ENCODE measurements at regions not wholly inside any gene's neighbourhood (a gene's known extent, or its start where the extent isn't known, plus 50 kb on each side); places are given as distances from the start of the nearest gene placed in this dataset.

- peaks cover 0 to 2% of the 10 kb centered on the region in 2 experiments; a peak in 2 of 5 replicates for H3K9me3 Mint-ChIP-seq
- Histone ChIP-seq H3K4me1 (ENCODE audit: insufficient read depth, low read length) (no peaks in the 10 kb centered on the region), H3K56ac (ENCODE audit: insufficient read length, low read depth, low read length) (no peak overlapping the region), H3K79me2 (ENCODE audit: insufficient read depth, low read length) (no peaks in the 10 kb centered on the region), H3K79me1 (ENCODE audit: insufficient read depth, low read depth, low read length, poor library complexity, severe bottlenecking) (no peaks in the 10 kb centered on the region), H2BK120ac (ENCODE audit: low read depth, low read length, poor library complexity, severe bottlenecking) (no peak overlapping the region), H3K4ac (ENCODE audit: low read depth, low read length) (no peak overlapping the region), H3K14ac (ENCODE audit: insufficient read depth, low read length) (no peak overlapping the region), H3K18ac (ENCODE audit: insufficient read length, low read depth, low read length) (no peak overlapping the region), H4K5ac (ENCODE audit: insufficient read length, low read depth, low read length) (no peak overlapping the region), H4K8ac (replicated peaks; ENCODE audit: insufficient read length, low read depth, low read length) (no peak overlapping the region), H3K9ac (ENCODE audit: extremely low read depth, insufficient read length, low read length) (no peak overlapping the region), H2BK12ac (ENCODE audit: insufficient read length, low read depth, low read length) (no peak overlapping the region), H3K9me3 (ENCODE audit: control insufficient read depth, low read depth, low read length) (no peaks in the 10 kb centered on the region), H2AK5ac (ENCODE audit: insufficient read length, low read length) (no peak overlapping the region), H3T11ph (ENCODE audit: low read length) (no peak overlapping the region), H3K4me2 (ENCODE audit: insufficient read depth, insufficient read length, low read length) (no peak overlapping the region), H2AFZ (ENCODE audit: low read length) (no peak overlapping the region), H3K23ac (ENCODE audit: insufficient read length, low read depth, low read length) (no peak overlapping the region), H3K27me3 (ENCODE audit: insufficient read depth, low read length) (no peaks in the 10 kb centered on the region), H2BK20ac (ENCODE audit: low read depth, low read length, poor library complexity, severe bottlenecking) (no peak overlapping the region), H4K91ac (ENCODE audit: insufficient read length, low read depth, low read length) (no peak overlapping the region), H2BK5ac (ENCODE audit: insufficient read length, low read length) (no peak overlapping the region), H3K27ac (ENCODE audit: insufficient read length, low read depth, low read length) (no peak overlapping the region), H2BK15ac (ENCODE audit: low read depth, low read length) (no peak overlapping the region), H4K20me1 (ENCODE audit: control insufficient read depth, insufficient read depth, insufficient read length) (no peaks in the 10 kb centered on the region), H3K23me2 (ENCODE audit: insufficient read length, low read depth, low read length, poor library complexity, severe bottlenecking) (no peaks in the 10 kb centered on the region)
- DNase-seq, result no peak
- no peak overlapping the region for H3K4me3 Mint-ChIP-seq
- H3K4me1 Mint-ChIP-seq, result peaks cover 3 to 4% of the 10 kb centered on the region in 2 experiments
- TF ChIP-seq CTCF (conservative IDR thresholded peaks at IDR 0.05), result no peak
- H3K27me3 Mint-ChIP-seq (ENCODE audit: low read depth), result peaks cover 9% of the 10 kb centered on the region
- WGBS (ENCODE audit: extremely low coverage, insufficient read length, low lambda C conversion rate), result no CpG with 5 or more reads among the region's 4 CpGs
- no peaks in the 10 kb centered on the region for H3K36me3 Mint-ChIP-seq (ENCODE audit: insufficient read depth in 1 of 3, low read depth in 3 of 3)
- no peak overlapping the region for H3K27ac Mint-ChIP-seq
Observed at GRCh38 chr11:134857035-134857434, 445.0 kb upstream of the B3GAT1 start.
